Brain pericyte (primary cell): ENCODE measurements at regions not wholly inside any gene's neighbourhood (a gene's known extent, or its start where the extent isn't known, plus 50 kb on each side); places are given as distances from the start of the nearest gene placed in this dataset.

Experiments used
- DNase-seq: peaks from one replicate; pipeline ENCODE4 v3.0.0-alpha.2; 2012; ENCODE audit warnings: low read depth, low spot score

DNA sequence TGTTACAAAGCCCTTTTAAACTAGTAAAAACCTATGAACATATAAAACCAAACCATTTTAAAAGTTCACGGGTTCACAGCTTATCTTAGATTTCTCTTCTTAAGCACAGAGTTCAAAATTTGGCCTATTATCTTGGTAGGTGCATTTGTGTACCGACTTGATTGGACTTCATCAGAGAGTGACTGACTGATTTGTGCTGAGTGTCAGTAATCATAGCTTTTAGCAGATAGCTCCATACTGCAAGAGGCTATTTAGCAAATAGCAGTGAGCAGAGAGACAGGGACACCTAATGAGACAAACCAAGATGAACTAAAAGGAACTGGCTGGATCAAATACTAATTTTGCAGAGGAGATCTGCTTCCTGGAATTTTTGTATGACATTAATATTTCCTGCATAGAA is 274.5 kb downstream of the PRR16 start:
- DNase-seq: no peak

DNA sequence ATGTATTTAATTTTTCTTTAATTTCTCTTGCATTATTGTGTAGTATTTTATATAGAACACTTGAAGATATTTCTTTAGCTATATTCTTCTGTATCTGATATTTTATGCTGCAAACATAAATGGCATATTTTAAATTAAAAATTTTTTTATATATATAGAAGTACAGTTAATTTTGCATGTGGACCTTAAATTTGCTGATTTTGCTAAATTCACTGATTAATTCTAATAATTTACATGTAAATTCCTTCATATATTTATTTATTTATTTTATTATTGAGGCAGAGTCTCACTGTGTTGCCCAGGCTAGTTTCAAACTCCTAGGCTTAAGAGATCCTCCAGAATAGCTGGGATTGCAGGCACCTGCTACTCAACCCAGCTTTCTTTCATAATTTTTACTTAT is 276.9 kb downstream of the PRR16 start:
- no peak for DNase-seq

DNA sequence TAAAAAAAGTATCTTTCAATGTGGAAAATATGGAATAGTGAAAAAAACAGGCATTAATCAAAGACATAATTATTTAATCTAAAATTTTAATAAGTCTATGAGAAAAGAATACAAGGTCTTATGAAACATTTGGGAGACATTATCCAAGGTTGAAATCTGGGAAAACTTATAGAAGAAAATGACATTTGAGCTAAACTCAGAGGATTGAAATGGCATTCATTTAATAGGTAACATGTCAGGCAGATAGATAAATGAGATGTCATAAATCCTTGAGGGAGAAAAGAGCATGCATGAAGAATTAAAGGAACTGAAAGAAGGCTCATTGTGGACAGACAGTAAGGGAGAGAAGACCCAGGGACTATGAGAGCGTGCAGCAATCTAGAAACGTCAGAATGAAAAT is 284.4 kb downstream of the PRR16 start:
- DNase-seq: no peak

DNA sequence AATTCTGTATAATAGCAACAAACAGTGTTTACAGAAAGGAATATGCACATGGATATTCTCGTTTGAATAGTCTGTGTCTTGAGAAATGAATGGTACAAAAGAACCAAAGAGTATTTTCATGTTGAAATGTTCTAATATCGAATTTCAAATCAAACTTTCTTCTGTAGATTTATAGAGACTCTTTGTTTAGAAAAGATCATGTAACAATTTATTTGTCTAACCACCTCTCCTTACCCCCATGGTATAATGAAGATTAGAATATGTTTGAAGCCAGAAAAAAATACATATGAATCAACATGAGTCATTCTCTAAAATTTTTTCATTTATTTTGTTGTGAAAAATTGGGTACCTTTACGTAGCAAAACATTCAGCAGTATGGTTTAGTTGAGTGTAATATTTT is 285.6 kb downstream of the PRR16 start:
- DNase-seq: peak; percentile 10

DNA sequence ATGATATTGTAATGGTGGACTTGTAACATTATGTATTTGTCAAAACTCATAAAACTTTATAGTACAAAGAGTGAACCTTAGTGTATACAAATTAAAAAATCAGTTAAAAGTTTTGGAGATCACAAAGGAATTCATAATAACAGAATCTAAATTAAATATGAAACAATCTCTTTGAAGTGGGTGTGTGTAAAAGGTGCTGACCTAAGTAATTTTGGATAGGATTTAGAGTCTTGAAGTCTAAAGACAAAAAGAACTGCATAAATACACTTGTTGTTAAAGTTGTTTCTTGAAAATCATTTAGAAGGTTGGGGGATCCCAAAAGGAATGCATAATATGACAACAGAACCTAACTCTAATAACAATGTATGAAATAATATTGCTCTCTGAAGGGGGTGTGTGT is 295.5 kb downstream of the PRR16 start:
- no peak for DNase-seq

DNA sequence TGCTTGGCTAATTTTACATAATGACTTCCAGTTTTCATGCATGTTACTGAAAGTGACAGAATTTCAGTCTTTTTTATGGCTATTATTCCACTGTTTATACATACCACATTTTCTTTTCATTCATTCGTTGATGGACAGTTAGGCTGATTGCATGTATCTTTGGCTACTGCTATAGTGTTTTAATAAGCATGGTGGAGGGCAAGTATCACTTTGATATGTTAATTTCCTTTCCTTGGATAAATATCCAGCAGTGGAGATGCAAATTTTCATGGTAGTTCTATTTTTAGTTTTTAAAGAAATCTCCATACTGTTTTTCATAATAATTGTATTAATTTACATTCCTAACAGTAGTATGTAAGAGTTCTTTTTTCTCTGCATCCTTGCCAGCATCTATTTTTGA is 297.9 kb downstream of the PRR16 start:
- DNase-seq: no peak

DNA sequence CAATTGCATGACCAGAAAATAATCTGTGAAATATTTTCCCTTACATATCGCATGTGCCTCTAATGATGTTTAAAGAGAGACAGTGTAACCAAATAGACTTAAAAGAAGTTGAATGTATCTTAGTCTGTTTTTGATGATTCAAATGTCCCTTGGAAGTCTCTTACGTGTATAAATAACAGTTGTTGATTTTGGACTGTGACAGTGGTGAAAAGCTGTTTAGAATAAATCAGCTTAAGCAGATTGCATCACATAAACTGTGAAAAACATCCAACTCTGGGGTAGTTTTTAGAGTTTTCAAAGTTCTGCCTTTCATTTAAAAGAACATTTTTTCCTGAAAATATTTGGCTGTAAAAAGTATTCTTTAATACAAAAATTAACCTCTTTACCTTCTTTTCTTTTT is 301.1 kb downstream of the PRR16 start:
- DNase-seq: no peak

DNA sequence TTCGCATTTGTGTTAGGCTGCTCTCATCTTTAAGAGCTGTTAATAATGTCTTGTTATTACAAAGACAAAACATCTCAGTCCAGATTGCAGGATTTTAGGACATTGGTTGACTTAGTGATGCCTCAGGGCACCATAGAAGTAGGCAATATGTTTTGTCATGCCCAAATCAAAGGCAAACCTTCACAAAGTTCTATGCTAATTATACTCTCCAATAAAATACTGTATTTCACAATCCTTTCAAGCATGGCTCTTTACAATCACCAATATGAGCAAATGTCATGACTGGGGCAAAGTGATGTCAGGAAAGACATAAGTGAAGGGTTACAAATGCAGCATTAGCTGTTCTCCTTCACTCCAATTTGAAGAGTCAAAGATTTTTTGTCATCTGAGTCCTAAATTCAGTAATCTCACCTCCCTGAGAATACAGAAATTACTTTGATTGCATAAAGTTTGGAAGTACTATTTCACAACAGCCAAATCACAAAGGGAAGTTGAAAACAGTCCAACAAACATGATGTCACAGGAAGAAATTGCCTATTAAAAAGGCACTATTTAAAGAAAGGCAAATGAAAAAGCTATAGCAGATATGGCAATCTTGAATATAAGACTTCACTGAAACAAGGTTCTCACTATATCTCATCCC is 303.2 kb downstream of the PRR16 start:
- no peak for DNase-seq

DNA sequence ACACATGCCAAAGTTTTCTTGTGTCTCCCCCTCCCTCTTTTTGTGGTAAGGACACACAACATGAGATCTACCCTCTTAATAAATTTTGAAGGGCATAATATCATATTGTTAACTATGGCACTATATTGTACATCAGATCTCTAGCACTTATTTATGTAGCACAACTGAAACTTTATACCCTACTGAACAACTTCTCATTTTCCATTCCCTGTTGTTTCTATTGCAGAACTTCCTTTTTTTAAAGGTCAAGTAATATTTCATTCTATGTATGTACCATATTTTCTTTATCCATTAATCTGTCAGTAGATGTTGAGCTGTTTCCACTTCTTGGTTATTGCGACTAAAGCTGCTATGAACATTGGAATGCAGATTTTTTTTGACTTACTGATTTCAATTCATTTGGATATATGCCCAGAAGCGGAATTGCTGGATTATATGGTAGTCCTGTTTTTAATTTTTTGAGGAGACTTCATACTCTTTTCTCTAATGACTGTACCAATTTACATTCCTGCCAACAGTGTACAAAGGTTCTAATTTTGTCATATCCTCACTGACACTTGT is 305.3 kb downstream of the PRR16 start:
- no peak for DNase-seq

DNA sequence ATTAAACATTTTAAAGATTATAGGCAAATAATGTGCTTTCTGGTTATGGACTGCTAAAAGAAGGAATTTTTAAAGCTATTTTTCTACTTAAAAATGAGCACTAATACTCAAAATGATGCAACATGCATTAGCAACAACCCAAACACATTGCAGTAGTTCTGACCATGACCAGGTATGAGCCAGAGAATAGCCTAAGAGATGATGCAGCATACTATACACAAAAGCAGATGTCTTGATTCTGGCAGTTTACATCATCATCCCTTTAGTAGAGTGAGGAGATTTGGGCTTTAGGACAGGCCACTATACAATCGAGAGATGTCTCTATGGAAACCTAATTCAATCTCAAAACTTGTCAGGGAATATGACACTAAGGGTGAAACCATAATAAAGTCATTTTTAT is 307.1 kb downstream of the PRR16 start:
- no peak for DNase-seq

DNA sequence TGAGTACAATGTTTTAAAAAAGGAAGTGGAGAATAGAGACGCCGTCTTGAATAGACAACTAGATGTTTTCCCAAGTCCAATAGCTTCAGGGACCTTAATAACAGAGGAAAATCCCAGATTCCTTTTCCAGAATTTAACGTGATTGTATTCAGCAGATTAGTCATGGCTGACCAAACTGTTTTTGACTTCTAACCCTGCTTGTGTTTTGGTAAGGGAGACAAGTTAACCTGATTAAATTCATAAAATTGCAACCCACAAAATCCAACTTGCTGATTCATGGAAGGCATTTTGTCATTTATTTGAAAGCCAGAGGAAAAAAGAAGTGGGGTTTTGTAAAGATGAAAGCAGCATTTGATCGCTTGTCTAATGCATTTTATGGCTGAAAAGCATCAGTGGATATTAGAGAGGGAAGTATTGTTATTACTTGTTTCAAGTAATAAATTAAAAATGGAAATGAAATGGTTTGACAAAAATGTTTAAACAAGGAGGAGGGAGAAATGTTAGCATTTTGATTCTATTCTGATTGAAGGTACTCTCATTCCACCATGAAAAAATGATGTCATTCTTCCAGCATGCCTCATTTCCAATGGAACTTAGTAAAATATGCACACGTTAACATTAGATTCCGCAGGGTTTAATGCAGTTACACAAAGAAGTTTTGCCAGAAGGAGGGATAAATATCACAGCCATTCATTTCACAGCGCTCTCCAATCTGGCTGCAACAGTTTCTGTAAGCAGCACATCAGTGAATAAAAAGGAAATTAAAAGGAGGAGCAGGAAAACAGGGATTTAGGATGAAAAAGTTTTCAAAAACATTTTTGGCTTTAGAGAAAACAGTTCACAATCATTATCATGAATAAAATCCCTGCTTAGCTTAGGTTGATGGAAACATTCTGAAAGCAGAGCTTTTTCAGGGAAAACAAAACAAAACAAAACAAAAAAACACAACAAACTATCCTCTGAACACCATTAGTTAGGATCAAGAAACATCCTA is 314.7 kb downstream of the PRR16 start:
- no peak for DNase-seq

DNA sequence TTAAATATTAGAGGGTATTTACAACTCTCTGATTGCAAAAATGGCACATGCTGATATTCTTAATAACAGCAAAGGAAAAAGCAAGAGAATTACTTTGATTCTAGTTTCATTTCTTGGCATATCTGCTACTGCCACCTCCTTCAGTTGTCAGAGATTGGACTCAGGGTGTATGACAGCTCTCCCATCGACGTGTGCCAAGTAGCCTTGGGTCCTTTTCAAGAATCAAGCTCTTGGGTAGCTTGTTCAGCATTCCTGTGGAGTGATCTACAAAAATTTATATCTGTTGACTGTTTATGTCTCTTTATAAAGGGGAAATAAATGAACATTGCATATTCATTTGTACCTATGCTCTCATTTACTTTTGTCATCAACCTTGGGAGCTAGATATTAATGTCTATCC is 315.6 kb downstream of the PRR16 start:
- no peak for DNase-seq

DNA sequence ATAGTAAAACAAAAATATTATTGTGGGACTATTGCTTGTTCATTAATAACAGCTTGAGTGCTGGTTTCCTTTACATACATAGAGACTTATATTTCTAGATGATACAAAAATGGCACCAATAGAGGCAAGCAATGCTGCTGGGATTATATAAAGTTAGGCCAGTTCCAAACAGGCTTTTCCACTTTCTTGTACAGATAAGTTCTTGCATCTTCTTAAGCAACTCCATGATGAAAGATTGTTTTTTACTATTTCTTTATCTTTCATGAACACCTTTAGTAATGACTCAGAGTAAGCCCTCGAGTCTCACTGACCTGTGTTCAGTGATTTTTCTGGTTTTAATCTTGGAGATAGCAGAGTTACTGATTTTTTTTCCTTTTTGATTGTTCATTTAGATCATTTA is 324.4 kb downstream of the PRR16 start:
- DNase-seq: no peak

DNA sequence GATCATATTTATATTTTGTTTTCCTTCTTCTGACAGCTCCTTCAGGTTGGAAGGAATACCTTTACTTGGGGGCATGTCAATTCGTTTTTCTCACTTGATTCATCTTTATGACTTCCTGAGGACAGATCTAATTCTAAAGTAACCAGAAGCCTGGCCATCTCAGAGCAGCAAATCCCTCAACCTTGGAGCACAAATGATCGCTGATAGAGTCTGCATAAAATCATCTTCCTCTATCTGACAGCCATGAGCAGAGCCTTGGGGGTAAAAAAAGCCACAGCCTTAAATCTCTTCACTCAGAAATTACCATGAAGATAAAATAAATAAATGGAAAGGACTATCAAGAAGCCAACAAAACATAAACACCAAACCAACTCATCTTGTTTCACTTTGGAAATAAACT is 325.8 kb downstream of the PRR16 start:
- DNase-seq: no peak

DNA sequence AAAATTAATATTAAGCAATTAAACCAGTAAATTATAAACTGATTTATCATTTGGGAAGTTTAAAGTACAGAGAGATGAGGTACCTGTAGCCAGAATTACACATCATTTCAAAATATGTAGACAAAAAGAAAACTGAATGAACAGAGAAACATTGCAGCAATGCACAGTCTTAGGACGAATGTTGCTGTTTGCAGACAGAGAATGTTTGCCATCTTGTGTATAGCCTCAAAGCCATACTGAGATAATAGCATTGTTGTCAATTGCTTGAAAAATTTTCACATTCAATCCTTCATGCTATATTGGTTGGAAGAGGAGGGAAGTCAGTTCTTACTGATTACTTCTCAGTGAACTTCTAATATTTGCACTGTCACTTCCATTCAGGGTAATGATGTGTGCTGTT is 326.2 kb downstream of the PRR16 start:
- DNase-seq: no peak

DNA sequence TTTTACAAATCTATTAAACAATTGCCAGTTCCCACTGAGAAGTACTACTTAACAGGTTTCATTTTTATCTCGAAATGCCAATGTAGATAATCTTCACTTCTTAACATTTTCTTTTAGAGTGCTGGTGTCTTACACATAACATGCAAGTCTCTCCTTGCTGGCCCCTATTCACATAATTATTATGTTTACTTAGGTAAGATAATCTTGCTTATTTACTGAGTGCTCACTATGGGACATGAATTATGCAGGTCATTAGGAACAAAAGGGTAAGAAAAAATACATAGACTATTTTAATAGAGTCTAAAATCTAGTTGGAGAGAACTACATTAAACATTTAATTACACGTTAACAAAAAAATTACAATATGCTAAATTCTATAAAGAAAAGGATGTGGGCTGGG is 328.4 kb downstream of the PRR16 start:
- no peak for DNase-seq

DNA sequence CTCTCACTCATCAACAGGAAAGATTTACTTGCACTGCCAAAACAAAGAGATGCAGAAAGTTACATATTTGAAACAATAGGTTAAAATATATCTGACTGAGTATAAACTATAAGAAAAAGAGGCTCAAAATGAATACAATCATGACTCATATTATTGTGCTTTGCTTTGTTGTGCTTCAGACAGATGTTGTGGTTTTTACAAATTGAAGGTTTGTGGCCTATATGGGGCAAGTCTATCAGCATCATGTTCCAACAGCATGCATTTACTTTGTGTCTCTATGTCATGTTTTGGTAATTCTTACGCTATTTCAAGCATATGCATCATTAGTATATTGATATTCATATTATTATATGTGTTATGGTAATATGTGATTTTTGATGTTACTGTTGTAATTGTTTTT is 330.0 kb downstream of the PRR16 start:
- no peak for DNase-seq

DNA sequence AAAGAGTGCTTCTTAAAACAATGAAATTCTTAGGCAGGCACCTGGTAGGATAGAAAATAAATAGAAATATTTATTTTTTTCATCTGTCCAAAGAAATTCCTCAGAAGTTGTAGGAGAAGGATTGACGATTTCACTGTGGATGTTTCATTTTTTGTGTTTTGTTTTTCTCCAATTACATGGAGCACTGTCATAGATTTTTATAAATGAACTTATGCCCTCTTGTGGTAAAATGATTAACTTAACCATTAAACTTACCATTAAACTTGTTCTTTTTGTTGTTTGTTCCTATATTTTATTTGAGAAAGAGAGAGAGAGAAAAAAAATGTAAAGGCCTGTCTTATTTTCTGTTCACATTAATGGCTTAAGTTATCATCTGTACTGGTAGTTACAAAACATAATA is 339.2 kb downstream of the PRR16 start:
- DNase-seq: no peak

DNA sequence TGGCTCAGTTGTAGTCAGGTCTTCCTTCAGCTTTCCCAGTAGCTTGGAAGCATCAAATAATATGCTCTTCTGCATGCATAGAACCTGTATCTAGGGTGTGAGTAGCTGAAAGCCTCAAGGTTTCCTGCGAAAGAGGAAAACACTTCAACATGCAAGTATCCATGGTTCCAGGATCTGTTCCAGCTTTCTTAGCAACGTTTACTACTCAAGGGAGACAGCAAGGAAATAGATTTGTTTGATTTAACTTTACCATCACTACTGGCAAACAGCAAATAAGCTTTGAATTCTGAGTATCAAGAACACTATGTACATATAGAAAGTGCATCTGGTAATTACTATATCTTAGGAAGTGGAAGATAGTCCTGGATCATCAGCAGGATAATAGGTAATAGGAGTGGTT is 341.0 kb downstream of the PRR16 start:
- DNase-seq: no peak

DNA sequence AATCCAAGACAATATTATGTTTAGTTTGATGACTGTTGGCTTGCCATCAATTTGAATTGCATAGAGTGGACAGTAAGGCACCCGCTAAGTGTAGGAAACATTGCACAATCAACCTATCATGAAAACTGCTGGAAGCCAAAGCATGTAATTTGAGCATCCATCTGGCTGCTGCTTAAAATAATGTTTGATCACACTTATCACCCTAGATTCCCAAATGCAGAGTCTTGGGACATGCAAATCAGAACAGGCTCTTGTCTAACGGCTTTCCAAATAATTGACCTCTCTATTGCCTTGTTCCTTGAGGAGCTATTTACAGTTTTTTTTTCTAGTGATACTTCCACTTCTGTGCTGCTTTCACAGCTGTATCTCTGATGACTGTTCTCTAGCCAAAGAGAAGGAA is 342.1 kb downstream of the PRR16 start:
- DNase-seq: peak; percentile 11

DNA sequence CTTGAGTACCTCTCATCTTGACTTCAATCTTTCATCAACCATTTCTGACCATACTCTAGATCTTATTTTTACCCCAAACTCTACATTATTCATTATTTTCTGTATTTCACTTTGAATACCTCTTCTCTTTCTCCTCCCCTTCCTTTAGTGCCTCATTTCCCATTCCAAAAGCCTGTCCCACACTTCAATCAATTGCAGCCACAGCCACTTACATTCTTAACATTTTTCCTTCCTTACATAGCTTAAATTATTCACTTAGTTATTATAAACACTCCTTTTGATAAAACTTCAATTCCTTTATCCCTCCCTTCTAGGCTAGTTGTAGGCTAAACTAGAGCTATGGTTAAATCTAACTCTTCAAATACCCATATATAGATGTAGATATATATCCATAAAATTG is 344.0 kb downstream of the PRR16 start:
- DNase-seq: no peak

DNA sequence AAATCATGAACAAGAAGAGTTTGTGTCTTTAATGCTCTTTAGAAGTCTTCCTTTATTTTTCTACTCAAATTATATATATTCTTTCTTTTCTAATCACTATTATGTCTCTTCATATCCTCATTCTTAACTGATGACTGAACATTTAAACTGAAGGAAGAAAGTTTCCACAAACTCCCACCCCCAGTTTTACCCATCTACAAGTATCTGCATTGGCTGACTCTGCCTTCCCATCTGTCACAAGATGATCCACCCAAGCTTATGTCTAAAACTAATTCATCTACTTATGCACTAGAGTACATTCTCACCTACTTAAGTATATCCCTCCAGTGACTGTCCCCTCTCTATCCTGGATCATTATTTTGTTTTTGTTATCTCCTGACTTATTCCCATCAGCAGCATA is 344.5 kb downstream of the PRR16 start:
- no peak for DNase-seq

DNA sequence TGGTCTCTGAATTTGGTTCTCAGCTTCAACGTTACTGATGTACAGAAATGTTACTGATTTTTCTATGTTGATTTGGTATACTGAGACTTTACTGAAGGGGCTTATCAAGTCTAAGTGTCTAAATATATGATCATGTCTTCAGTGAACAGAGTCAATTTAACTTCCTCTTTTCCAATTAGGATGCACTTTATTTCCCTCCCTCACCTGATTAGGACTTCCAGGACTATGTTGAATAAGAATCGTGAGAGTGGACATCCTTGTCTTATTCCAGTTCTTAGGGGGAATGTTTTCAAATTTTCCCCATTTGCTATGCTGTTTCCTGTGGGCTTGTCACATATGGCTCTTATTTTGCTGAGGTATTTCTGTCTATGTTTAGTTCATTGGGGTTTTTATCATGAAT is 349.5 kb downstream of the PRR16 start:
- DNase-seq: no peak
